ENCODE measurements at regions not wholly inside any gene's neighbourhood (a gene's known extent, or its start where the extent isn't known, plus 50 kb on each side); places are given as distances from the start of the nearest gene placed in this dataset.

GRCh38 chr12:76611533-76611932 lies 52.0 kb upstream of the OSBPL8 start:
- Histone ChIP-seq H3K4me2 (ENCODE audit: low read length) (no peak overlapping the region), H4K8ac (ENCODE audit: low read depth, low read length) (no peak overlapping the region), H3K18ac (ENCODE audit: low read length) (no peak overlapping the region), H3K9ac (ENCODE audit: low read length) (no peak overlapping the region), H3K14ac (ENCODE audit: low read length) (no peak overlapping the region), H3K79me2 (ENCODE audit: control insufficient read depth, insufficient read depth, low read length, poor library complexity) (no peaks in the 10 kb centered on the region), H3K4me3 (ENCODE audit: low read depth, low read length) (no peak overlapping the region), H3K36me3 (ENCODE audit: control insufficient read depth in 1 of 2, insufficient read depth in 2 of 2, low read length in 2 of 2) (no peaks in the 10 kb centered on the region), H3K9me3 (ENCODE audit: insufficient read depth, low read depth, low read length) (no peaks in the 10 kb centered on the region), H3K27me3 (ENCODE audit: insufficient read depth, low read length) (no peaks in the 10 kb centered on the region), H2AFZ (ENCODE audit: insufficient read depth, low read length, poor library complexity) (no peak overlapping the region), H3K27ac (ENCODE audit: low read depth, low read length) (no peak overlapping the region), H4K91ac (ENCODE audit: low read depth, low read length) (no peak overlapping the region), H2BK5ac (ENCODE audit: low read depth, low read length, poor library complexity) (no peak overlapping the region), H4K12ac (ENCODE audit: low read depth, low read length) (no peak overlapping the region), H3K4me1 (ENCODE audit: control insufficient read depth in 1 of 2, insufficient read depth in 2 of 2, low read length in 2 of 2) (no peaks in the 10 kb centered on the region), H2AK5ac (ENCODE audit: low read length) (no peak overlapping the region), H3K4ac (ENCODE audit: low read depth, low read length) (no peak overlapping the region), H3K79me1 (ENCODE audit: low read length) (no peaks in the 10 kb centered on the region), H2BK12ac (ENCODE audit: low read length) (no peak overlapping the region), H2BK120ac (ENCODE audit: insufficient read depth, low read length, poor library complexity) (no peak overlapping the region), H3K23ac (ENCODE audit: low read length) (peak overlapping the region; percentile 90)
- WGBS (ENCODE audit: extremely low coverage, insufficient coverage, insufficient read length) = no CpG with 5 or more reads among the region's 2 CpGs
- peak; percentile 43 to 82 for DNase-seq

- no peak overlapping the region for H3K27ac ChIP-seq (ENCODE audit: low read depth, low read length)
- no CpG with 5 or more reads among the region's 2 CpGs for WGBS (ENCODE audit: extremely low coverage, insufficient coverage, insufficient read length)
- no peak overlapping the region for H3K18ac ChIP-seq (ENCODE audit: low read length)
- no peak overlapping the region for H4K91ac ChIP-seq (ENCODE audit: low read depth, low read length)
- no peaks in the 10 kb centered on the region for H3K4me1 ChIP-seq (ENCODE audit: control insufficient read depth in 1 of 2, insufficient read depth in 2 of 2, low read length in 2 of 2)
- H3K79me1 ChIP-seq (ENCODE audit: low read length) = no peaks in the 10 kb centered on the region
- H3K4ac ChIP-seq (ENCODE audit: low read depth, low read length) = no peak overlapping the region
- no peak overlapping the region for H4K8ac ChIP-seq (ENCODE audit: low read depth, low read length)
- no peak overlapping the region for H3K9ac ChIP-seq (ENCODE audit: low read length)
- no peak overlapping the region for H3K23ac ChIP-seq (ENCODE audit: low read length)
- no peak overlapping the region for H4K12ac ChIP-seq (ENCODE audit: low read depth, low read length)
- H2BK120ac ChIP-seq (ENCODE audit: insufficient read depth, low read length, poor library complexity) = no peak overlapping the region
- no peak overlapping the region for H2BK5ac ChIP-seq (ENCODE audit: low read depth, low read length, poor library complexity)
- H3K36me3 ChIP-seq (ENCODE audit: control insufficient read depth in 1 of 2, insufficient read depth in 2 of 2, low read length in 2 of 2) = no peaks in the 10 kb centered on the region
- no peak overlapping the region for H2AK5ac ChIP-seq (ENCODE audit: low read length)
- H3K14ac ChIP-seq (ENCODE audit: low read length) = no peak overlapping the region
- no peak overlapping the region for H2AFZ ChIP-seq (ENCODE audit: insufficient read depth, low read length, poor library complexity)
- DNase-seq = no peak
- no peak overlapping the region for H3K4me2 ChIP-seq (ENCODE audit: low read length)
- H2BK12ac ChIP-seq (ENCODE audit: low read length) = no peak overlapping the region
- H3K79me2 ChIP-seq (ENCODE audit: control insufficient read depth, insufficient read depth, low read length, poor library complexity) = no peaks in the 10 kb centered on the region
- H3K9me3 ChIP-seq (ENCODE audit: insufficient read depth, low read depth, low read length) = no peaks in the 10 kb centered on the region
- no peak overlapping the region for H3K4me3 ChIP-seq (ENCODE audit: low read depth, low read length)
- no peaks in the 10 kb centered on the region for H3K27me3 ChIP-seq (ENCODE audit: insufficient read depth, low read length)
Measured at GRCh38 chr12:76614364-76614763, 54.8 kb upstream of the OSBPL8 start.

GRCh38 chr12:76618031-76618430 lies 58.5 kb upstream of the OSBPL8 start:
- Histone ChIP-seq H3K79me2 (ENCODE audit: control insufficient read depth, insufficient read depth, low read length, poor library complexity) (no peaks in the 10 kb centered on the region), H3K14ac (ENCODE audit: low read length) (no peak overlapping the region), H3K4me3 (ENCODE audit: low read depth, low read length) (no peak overlapping the region), H3K79me1 (ENCODE audit: low read length) (no peaks in the 10 kb centered on the region), H4K12ac (ENCODE audit: low read depth, low read length) (no peak overlapping the region), H2AFZ (ENCODE audit: insufficient read depth, low read length, poor library complexity) (no peak overlapping the region), H3K27me3 (ENCODE audit: insufficient read depth, low read length) (no peaks in the 10 kb centered on the region), H3K18ac (ENCODE audit: low read length) (no peak overlapping the region), H2AK5ac (ENCODE audit: low read length) (no peak overlapping the region), H2BK12ac (ENCODE audit: low read length) (no peak overlapping the region), H3K9me3 (ENCODE audit: insufficient read depth, low read depth, low read length) (no peaks in the 10 kb centered on the region), H3K4me2 (ENCODE audit: low read length) (no peak overlapping the region), H3K36me3 (ENCODE audit: control insufficient read depth in 1 of 2, insufficient read depth in 2 of 2, low read length in 2 of 2) (no peaks in the 10 kb centered on the region), H3K23ac (ENCODE audit: low read length) (no peak overlapping the region), H3K9ac (ENCODE audit: low read length) (no peak overlapping the region), H3K4me1 (ENCODE audit: control insufficient read depth in 1 of 2, insufficient read depth in 2 of 2, low read length in 2 of 2) (no peaks in the 10 kb centered on the region), H2BK120ac (ENCODE audit: insufficient read depth, low read length, poor library complexity) (no peak overlapping the region), H4K91ac (ENCODE audit: low read depth, low read length) (no peak overlapping the region), H3K4ac (ENCODE audit: low read depth, low read length) (no peak overlapping the region), H4K8ac (ENCODE audit: low read depth, low read length) (no peak overlapping the region), H3K27ac (ENCODE audit: low read depth, low read length) (no peak overlapping the region), H2BK5ac (ENCODE audit: low read depth, low read length, poor library complexity) (no peak overlapping the region)
- DNase-seq = no peak
- no CpG with 5 or more reads among the region's 6 CpGs for WGBS (ENCODE audit: extremely low coverage, insufficient coverage, insufficient read length)

- WGBS (ENCODE audit: extremely low coverage, insufficient coverage, insufficient read length) = no CpG with 5 or more reads among the region's 1 CpG
- no peaks in the 10 kb centered on the region for H3K9me3 ChIP-seq (ENCODE audit: insufficient read depth, low read depth, low read length)
- no peaks in the 10 kb centered on the region for H3K79me1 ChIP-seq (ENCODE audit: low read length)
- no peak overlapping the region for H3K4me2 ChIP-seq (ENCODE audit: low read length)
- no peak overlapping the region for H4K8ac ChIP-seq (ENCODE audit: low read depth, low read length)
- no peaks in the 10 kb centered on the region for H3K27me3 ChIP-seq (ENCODE audit: insufficient read depth, low read length)
- DNase-seq = peak; percentile 63 to 91
- no peaks in the 10 kb centered on the region for H3K79me2 ChIP-seq (ENCODE audit: control insufficient read depth, insufficient read depth, low read length, poor library complexity)
- no peak overlapping the region for H4K12ac ChIP-seq (ENCODE audit: low read depth, low read length)
- H3K23ac ChIP-seq (ENCODE audit: low read length) = no peak overlapping the region
- H3K4me1 ChIP-seq (ENCODE audit: control insufficient read depth in 1 of 2, insufficient read depth in 2 of 2, low read length in 2 of 2) = no peaks in the 10 kb centered on the region
- no peak overlapping the region for H2BK5ac ChIP-seq (ENCODE audit: low read depth, low read length, poor library complexity)
- H3K4me3 ChIP-seq (ENCODE audit: low read depth, low read length) = no peak overlapping the region
- H3K4ac ChIP-seq (ENCODE audit: low read depth, low read length) = no peak overlapping the region
- H3K14ac ChIP-seq (ENCODE audit: low read length) = no peak overlapping the region
- H2AFZ ChIP-seq (ENCODE audit: insufficient read depth, low read length, poor library complexity) = no peak overlapping the region
- no peak overlapping the region for H3K18ac ChIP-seq (ENCODE audit: low read length)
- no peak overlapping the region for H3K9ac ChIP-seq (ENCODE audit: low read length)
- H2BK12ac ChIP-seq (ENCODE audit: low read length) = no peak overlapping the region
- no peak overlapping the region for H2AK5ac ChIP-seq (ENCODE audit: low read length)
- H3K36me3 ChIP-seq (ENCODE audit: control insufficient read depth in 1 of 2, insufficient read depth in 2 of 2, low read length in 2 of 2) = no peaks in the 10 kb centered on the region
- H2BK120ac ChIP-seq (ENCODE audit: insufficient read depth, low read length, poor library complexity) = no peak overlapping the region
- H3K27ac ChIP-seq (ENCODE audit: low read depth, low read length) = no peak overlapping the region
- no peak overlapping the region for H4K91ac ChIP-seq (ENCODE audit: low read depth, low read length)
Measured at GRCh38 chr12:76621582-76622024, 62.0 kb upstream of the OSBPL8 start.

Measured in trophoblast cell (in vitro differentiated cells and primary cell).